C4-2B (cell line): ENCODE measurements at regions not wholly inside any gene's neighbourhood (a gene's known extent, or its start where the extent isn't known, plus 50 kb on each side); places are given as distances from the start of the nearest gene placed in this dataset.

Experiments used
- H3K27ac ChIP-seq: fragments of 450-650 bp; 2 replicates; pipeline ENCODE4 v1.5.1; 2017
- ZFX ChIP-seq: fragments of 450-650 bp; IDR thresholded peaks from 2 replicates; pipeline ENCODE4 v1.6.1; 2017
- TF ChIP-seq, protein P1 (sequence below): fragments of 450-650 bp; conservative IDR thresholded peaks from 2 replicates; pipeline ENCODE4 v1.5.1; 2017; ENCODE audit warnings: mild to moderate bottlenecking

DNA sequence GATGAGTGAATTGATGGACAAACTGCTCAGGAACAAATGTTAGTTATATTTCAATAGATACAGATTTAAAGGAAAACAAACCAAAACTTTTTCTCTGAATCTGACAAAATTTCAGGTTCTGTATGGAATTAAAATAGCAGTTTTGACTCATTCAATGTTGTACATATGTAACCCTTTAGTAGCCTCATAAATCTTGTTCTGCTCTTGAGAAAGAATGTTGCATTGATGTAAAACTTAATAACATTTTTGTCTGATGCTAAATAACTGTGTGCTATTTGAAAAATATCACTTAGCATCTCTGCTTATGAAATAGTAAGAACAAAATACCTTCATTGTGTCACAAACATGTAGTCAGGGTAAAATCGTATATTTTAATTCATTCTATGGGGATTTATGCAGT, 168.9 kb upstream of the NOVA1 start:
- no peak overlapping the region for H3K27ac ChIP-seq
- TF ChIP-seq, protein P1, sequence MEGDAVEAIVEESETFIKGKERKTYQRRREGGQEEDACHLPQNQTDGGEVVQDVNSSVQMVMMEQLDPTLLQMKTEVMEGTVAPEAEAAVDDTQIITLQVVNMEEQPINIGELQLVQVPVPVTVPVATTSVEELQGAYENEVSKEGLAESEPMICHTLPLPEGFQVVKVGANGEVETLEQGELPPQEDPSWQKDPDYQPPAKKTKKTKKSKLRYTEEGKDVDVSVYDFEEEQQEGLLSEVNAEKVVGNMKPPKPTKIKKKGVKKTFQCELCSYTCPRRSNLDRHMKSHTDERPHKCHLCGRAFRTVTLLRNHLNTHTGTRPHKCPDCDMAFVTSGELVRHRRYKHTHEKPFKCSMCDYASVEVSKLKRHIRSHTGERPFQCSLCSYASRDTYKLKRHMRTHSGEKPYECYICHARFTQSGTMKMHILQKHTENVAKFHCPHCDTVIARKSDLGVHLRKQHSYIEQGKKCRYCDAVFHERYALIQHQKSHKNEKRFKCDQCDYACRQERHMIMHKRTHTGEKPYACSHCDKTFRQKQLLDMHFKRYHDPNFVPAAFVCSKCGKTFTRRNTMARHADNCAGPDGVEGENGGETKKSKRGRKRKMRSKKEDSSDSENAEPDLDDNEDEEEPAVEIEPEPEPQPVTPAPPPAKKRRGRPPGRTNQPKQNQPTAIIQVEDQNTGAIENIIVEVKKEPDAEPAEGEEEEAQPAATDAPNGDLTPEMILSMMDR, result no peak
- no peak for TF ChIP-seq ZFX

DNA sequence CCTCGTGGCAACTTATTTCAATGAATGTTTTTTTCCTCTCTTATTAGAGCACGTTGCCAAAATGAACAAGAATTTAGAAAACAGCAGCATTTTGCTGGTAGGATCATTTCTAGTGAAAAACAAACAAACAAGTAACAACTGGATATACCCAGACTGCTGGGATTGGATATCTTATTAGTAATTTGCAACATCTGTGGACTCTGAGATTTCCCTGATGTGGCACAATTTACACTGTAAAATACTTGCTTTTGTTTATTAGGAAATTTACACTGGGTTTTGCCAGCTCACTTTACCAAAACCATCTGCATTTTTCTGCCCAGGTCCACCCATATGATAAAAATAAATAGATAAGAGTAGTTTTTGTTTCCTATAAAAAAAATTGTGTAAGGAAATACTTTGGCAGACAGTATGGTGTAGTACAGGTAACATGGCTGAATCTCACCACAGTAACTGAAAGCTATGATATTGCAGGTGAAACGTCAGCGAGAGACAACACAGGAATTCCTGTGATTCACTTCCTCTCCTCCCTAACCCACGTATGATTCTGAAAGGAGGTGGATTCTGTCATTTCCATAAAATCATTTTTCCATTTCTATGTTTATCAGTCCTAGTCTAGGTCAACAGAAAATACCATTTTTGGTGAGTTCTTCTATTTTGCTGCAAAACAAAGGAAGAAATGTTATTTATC, 176.2 kb upstream of the NOVA1 start:
- TF ChIP-seq ZFX, result no peak
- TF ChIP-seq, protein P1, result no peak
- no peak overlapping the region for H3K27ac ChIP-seq

DNA sequence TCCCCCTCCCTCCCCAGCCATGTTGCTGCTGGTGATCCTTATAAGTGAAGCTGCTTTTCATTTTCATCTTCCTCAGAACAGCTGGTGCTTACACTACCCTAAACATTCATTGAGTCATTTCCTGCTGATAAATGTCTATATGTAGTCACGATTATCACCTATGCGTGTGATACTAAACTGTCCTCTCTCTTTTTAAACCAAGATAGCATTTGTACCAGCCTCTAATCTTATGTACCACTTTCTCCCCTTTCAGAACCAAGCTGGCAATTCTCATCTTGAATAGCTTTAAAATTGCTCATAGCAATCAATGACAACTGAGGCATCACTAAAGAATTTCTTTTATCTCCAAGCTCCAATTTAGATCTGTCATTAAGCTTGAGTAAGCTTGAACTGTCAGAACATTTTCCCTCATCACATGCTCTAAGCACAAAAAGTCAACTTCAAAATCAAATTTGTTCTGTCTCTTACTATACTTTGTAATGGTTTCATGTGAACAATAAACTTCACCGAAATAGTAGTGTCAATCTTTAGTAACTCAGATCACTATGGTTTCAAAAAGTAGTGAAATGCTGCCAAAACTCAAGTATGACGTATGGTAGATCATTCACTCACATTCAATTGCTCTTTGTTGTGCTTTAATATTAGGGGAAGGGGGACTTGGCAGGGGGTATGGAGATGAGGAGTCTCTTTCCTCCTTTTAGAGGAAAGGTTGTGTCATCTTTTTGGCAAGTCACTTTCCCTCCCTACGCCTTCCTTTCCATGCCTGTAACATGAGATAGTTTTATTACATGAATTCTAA, 178.1 kb upstream of the NOVA1 start:
- TF ChIP-seq, protein P1, result no peak
- no peak for TF ChIP-seq ZFX
- H3K27ac ChIP-seq, result no peak overlapping the region

DNA sequence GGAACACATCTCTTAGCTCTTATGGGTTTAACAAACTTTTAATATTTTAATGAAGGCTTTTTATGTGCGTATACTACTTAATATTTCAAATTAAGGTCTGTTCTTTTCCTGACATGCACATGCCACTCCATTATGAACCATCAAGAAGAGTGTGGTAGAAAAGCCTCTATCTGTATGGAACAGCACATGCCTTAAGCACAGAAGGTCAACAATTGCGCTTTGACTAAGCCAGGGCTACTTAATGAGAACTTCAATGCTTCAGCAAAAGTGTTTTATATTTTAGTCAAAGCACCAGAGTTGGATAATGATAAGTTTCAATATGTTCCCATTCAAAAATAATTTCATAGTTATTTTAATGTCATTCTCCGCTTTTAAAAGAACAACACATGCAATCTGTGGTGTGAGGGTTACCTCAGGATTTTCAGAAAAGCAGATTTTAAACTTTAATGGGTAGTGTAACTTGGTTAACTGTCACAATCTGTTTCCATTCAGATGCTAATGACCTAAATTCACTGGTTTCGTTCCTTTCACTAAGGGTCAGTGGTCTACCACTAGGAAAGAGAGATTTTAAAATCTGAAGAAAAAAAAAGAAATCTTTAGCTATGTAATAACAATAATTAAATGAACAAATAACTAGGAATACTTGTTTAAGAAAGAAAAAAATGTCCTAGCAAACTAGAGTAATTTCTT, 193.4 kb upstream of the NOVA1 start:
- H3K27ac ChIP-seq, result no peak overlapping the region
- TF ChIP-seq, protein P1, result no peak
- TF ChIP-seq ZFX, result no peak

DNA sequence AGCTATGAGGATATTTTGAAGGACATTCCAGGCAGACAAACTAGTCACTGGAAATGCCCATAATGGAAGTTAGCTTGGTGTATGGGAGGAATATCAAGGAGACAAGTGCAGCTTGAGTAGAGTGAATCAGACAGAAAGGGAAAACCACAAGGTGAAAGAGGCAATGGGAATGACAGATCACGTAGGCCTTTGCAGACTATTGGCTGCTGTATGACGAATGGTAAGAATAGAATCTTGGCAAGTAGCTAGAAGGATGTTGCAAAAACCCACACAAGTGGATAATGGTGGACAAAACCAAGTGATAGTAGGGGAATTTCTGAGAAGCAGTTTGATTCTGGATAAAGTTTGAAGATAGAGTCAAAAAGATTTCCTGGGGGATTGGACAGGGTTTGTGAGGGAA, 196.9 kb upstream of the NOVA1 start:
- no peak overlapping the region for H3K27ac ChIP-seq
- no peak for TF ChIP-seq ZFX
- TF ChIP-seq, protein P1, result no peak

DNA sequence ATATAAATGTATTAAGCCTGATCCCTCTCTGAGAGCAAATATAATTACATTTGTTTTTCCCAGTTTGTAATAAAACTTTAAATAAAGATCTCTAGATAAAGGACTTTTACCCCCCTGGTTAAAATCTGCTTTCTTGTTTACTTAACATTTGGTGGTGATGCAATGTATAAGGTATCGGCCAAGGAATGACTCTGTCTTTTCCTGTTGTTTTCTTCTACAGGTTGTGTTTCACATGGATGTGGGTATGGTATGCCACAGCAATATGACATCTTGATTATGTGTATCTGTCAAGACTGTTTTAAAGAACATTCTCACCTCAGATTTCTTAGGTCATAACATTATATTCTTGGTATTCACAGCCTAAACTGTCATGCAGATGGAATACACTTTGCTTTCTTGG, 210.6 kb upstream of the NOVA1 start:
- no peak for TF ChIP-seq ZFX
- TF ChIP-seq, protein P1, result no peak
- no peak overlapping the region for H3K27ac ChIP-seq

DNA sequence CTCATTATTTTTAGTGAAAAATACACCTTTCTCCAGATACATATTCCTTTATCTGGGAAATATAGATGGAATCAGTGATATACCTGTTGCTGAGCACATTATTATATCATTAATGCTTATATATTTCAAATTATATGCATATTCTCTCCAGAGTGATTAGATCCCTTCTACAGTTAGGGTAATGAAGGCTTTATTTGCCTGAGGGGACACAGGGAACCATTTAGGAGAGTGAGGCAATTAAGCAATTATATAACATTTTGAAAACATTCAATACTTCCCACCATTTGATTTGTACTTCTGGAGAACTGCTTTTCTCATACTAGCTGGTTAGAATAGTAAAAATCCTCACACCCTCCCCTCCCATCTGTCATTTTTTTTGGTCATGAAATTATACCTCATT, 212.8 kb upstream of the NOVA1 start:
- TF ChIP-seq ZFX, result no peak
- TF ChIP-seq, protein P1, result no peak

More for the DNA sequence above, 212.8 kb upstream of the NOVA1 start:
- H3K27ac ChIP-seq, result no peak overlapping the region
